HL-60 (cell line): ENCODE measurements at regions not wholly inside any gene's neighbourhood (a gene's known extent, or its start where the extent isn't known, plus 50 kb on each side); places are given as distances from the start of the nearest gene placed in this dataset.

Experiments used
- CTCF ChIP-seq: IDR thresholded peaks from one replicate; pipeline ENCODE4 v1.5.1; 2011; ENCODE audit warnings: low read length, control low read depth, inconsistent platforms; ENCODE audit not compliant: insufficient read depth
- SPI1 ChIP-seq: IDR thresholded peaks from 2 replicates; pipeline ENCODE4 v1.6.1; 2012; ENCODE audit warnings: low read depth, mild to moderate bottlenecking, borderline replicate concordance

GRCh38 chr5:124438903-124439281 is 307.5 kb downstream of the ZNF608 start:
- TF ChIP-seq CTCF: no peak
- TF ChIP-seq SPI1: no peak
